H54 (cell line): ENCODE measurements at regions not wholly inside any gene's neighbourhood (a gene's known extent, or its start where the extent isn't known, plus 50 kb on each side); places are given as distances from the start of the nearest gene placed in this dataset.

Experiments used
- DNase-seq: peaks from one replicate; pipeline ENCODE4 v3.0.0; 2011; ENCODE audit warnings: low spot score, mixed read lengths; ENCODE audit not compliant: insufficient read length
- FAIRE-seq: peaks from 3 replicates; lab custom pipeline; 2011; peaks lifted over from hg19 to GRCh38; lab: Jason Lieb, UNC
- POLR2A ChIP-seq: IDR thresholded peaks from 2 replicates; pipeline ENCODE4 v1.6.1; 2011; ENCODE audit warnings: low read depth, mild to moderate bottlenecking, low read length

DNA sequence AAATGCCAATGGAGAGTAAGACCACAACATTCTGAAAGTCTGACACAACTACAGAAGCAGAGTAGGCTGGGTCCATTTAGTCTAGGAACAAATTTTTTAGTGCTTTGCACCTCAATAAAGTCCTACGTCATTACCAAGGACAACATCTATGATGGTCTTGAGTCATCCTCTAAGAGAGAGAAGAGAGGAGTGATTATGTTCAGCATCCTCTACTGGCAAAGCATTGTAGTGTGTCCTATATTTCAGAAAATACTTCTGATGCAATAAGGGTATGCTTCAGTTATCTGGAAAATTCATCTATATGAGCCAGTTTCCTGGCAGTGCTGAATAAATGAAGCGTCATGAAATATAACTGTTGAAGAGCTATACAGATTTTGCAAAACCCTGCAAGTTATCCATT lies 95.6 kb downstream of the P2RY1 start:
- DNase-seq: no peak
- TF ChIP-seq POLR2A: no peak
- FAIRE-seq: no peak

DNA sequence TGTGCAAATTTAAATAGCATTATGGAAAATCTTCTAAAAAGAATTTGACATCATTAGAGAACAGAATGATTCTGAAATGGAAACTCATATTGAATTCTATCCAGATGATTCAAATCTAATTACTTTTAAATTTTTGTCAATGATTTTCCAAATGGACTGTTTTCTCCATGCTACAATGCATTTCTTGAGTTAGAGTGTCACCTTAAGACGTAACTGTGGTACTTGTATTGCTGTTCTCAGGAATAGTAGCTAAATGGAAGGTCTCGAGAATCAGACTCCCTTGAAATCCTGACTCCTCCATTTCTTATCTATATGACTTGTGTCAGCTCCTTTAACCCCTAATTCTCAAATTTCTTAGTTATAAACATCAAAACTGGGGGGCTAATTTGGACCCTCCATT lies 102.3 kb downstream of the P2RY1 start:
- FAIRE-seq (no peak), DNase-seq (no peak)
- TF ChIP-seq POLR2A: no peak

DNA sequence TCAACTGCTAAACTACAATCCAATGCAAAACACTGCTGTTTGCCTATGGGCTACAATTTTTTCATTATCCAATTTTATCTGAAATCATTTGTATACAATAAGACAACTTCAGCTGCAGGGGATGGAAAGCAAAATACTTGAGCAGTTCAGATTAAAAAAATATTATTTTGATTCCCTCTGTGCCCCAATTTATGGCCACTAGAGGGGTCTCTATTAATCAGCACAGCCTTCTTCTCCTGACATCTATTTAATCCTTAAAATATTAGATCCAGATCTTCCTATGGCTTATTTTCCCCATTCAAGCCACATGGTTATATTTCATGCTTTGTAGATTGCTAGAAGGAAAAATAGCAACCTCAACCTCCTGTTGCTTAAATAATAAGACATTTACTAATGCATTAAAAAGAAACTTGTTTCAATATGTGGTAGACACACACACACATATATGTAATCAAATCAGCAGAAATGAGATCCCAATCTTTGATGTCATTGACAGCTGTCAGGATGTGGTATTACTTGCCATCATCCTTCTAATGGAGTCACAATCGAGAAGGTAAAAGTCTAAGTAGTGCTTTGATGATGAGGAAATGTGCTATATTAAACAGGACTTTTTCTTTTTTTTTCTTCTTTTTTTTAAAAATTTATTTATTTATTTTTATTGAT lies 104.2 kb downstream of the P2RY1 start:
- TF ChIP-seq POLR2A: no peak
- DNase-seq (no peak), FAIRE-seq (no peak)

DNA sequence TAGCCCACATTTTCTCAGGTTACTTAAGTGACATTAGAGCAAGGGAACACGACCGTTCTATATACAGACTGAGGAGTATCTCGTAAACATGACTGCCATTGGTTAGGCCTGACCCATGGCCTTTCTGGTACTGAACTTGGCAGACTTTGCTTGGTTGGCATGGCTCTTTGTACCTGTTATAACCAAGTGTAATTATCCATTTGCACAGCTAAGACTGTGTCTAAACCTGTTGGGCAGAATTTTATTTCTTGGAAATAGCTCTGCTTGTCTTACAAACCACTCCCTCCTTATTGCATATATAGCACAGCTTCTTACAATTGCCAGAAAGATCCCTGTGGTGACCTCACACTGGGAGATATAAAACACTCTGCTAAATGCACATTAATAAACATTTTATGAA lies 106.9 kb downstream of the P2RY1 start:
- DNase-seq (no peak), FAIRE-seq (no peak)
- no peak for TF ChIP-seq POLR2A

DNA sequence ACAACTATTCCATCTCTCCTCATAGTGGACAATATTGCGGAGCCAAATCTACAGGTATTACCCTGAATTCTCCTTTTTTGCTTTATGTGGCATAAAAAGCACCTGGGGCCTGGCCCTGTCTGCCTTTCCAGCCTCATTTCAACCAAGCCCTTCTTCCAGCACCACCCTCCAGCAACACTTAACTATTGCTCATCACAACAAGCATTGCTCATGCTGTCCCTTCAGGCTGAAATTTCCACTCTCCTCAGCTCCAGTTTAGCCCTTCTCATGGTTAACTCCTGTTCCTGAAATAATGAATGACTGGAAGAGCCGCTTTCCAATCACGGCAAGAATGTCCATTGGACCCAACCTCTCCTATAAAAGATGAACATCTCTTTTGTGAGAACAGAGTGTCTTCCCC lies 107.4 kb downstream of the P2RY1 start:
- TF ChIP-seq POLR2A: no peak
- FAIRE-seq (peak; percentile 67), DNase-seq (no peak)

DNA sequence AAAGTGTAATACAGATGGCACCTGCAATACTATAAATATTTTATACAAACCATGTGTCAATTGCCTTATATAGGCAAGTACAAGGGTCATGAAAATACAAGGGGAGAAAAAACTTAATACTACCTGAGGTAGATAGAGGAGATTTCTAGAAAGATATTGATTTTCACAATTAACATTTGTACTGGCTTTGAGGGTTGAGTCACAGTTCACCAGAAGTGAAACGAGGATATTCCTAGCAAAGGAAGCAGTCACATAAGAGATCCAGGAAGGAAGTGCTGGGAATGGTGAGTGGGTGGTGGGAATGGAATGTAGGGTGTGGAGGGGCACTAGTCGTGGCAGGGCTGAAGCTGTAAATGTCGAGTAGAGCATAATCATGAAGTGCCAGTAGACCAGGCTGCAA lies 108.7 kb downstream of the P2RY1 start:
- no peak for FAIRE-seq

DNA sequence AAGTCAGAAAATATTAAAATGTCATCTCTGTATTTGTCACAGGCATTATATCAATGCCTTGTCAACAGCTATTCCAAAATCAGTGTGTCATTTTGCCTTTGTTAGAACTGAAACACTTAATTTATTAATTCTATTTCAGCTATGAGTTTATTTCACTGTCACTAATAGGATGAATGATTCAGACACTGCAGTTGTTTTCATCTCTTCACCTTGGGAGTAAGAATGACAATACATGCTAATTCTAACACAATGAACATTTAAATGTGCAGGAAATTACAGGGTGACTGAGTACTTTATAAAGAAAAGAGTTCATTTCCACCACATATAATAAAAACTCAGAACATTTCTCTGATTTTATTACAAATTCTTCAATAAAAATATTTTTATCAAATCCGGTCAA lies 109.7 kb downstream of the P2RY1 start:
- TF ChIP-seq POLR2A: no peak
- no peak for FAIRE-seq
- DNase-seq: no peak

More for the DNA sequence above, 108.7 kb downstream of the P2RY1 start:
- no peak for TF ChIP-seq POLR2A
- DNase-seq: no peak

DNA sequence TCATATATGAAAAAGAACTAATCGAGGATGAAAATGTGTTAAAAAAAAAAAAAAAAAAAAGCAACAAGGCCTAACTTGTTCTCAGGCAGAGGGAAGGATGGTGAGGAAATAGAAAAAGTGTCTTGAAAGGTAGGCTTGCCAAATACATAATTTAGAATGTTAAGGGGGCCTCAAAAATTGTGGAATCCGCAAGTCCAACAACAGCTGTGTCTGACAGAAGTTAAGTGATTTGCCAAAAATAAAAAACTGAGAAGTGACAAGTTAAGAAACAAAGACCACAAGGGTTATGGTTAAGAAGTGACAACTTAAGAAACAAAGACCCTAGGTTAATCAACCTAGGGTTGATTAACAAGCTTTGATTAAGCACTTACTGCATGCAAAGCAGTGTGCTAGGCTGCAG lies 110.6 kb downstream of the P2RY1 start:
- no peak for TF ChIP-seq POLR2A
- FAIRE-seq (no peak), DNase-seq (no peak)

DNA sequence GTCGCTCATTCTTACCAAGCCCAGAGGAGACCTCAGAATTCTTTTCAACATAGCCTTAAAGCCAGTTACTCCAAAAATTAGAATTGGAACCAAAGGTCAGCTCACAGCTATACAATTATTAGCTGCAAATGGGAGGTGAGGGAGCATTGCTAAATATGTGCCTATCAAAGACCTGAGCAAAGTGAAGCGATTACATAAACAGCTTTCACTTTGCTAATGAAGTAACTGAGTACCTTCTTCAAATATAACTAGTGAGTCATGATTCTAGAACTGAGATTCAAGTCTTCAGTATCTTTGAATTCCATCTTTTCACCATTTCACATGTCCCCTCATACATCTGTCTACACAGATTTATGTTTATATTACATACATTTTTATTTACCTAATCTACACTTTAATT lies 122.6 kb downstream of the P2RY1 start:
- DNase-seq (no peak), FAIRE-seq (no peak)
- TF ChIP-seq POLR2A: no peak

DNA sequence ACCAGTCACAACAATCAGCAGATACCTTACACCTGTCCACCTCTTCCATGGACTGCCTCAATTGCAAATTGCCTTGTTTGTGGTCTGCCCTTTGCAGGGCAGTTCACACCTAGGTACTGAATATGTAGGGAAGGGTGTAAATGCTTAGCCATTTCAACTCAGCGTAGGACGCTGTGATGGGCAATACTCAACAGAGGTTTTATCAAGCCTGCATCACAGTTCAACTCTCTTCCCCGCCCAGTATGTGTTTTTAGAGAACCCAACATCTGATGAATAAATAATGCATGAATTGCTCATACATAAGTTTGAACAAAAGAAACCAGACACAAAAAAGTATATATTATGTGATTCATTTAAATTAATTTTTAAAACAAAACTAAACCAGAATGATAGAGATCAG lies 124.4 kb downstream of the P2RY1 start:
- DNase-seq (no peak), FAIRE-seq (no peak)
- TF ChIP-seq POLR2A: no peak

DNA sequence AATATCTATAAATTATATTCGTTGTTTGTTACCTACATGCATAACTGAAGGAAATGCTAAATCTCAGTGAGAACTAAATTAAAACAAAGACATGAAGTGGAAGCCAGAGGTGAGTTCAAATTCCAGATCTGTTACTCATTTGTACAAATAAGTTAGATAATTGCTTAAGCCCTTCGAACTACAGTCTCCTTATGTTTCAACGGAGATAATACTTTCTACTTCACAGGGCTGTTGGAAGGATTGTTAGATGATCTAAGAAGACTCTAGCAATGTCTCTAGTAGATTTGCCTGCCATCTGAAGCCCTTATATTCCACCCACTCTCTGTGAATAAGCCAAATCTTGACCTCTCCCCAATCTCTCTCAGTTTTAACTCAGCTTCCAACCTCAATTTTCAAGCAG lies 125.8 kb downstream of the P2RY1 start:
- no peak for TF ChIP-seq POLR2A
- DNase-seq (no peak), FAIRE-seq (no peak)

DNA sequence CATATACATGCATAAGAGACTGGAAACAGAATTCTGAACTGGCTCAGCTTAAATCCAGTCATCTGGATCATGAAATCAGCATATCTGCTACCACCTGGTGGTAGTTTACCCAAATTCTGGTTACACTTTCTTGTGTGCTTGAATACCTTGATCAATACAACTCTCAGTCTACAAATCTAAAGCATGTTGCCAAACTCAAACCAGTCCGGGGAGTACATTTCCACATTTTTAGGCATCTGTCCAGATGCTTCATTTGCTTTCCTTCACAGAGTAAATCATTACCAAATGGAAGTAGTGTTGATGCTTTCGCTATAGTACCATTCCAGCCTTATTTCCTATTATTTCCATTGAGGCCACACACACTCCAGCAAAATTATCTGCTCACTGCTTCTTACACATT lies 126.4 kb downstream of the P2RY1 start:
- TF ChIP-seq POLR2A: no peak
- FAIRE-seq (peak; percentile 73), DNase-seq (no peak)

DNA sequence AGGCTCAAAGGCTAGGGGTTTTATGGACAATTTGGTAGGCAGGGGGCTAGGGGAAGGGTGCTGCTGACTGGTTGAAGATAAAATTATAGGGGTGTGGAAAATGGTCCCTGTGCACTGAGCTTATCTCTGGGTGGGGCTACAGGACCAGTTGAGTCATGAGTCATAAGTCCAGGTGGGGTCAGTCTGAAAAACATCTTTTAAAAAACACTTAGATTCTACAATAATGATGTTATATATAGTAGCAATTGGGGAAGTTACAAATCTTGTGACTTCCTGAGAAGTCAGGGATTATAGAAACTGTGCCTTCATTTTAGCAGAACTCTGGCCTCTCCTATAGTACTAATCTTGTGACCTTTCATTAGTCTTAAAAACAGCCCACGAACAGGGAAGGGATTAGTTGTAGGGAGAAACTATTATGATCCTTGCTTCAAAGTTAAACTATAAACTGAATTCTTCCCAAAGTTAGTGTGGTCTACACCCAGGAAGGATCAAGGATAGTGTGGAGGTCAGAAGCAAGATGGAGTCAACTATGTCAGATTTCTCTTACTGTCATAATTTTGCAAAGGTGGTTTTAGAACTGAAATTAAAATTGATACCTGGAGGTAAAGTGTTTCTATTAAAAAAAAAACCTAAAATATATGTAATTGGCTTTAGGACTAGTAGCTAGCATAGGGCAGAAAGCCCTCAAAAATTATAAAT lies 130.1 kb downstream of the P2RY1 start:
- FAIRE-seq (no peak), DNase-seq (no peak)
- TF ChIP-seq POLR2A: no peak

DNA sequence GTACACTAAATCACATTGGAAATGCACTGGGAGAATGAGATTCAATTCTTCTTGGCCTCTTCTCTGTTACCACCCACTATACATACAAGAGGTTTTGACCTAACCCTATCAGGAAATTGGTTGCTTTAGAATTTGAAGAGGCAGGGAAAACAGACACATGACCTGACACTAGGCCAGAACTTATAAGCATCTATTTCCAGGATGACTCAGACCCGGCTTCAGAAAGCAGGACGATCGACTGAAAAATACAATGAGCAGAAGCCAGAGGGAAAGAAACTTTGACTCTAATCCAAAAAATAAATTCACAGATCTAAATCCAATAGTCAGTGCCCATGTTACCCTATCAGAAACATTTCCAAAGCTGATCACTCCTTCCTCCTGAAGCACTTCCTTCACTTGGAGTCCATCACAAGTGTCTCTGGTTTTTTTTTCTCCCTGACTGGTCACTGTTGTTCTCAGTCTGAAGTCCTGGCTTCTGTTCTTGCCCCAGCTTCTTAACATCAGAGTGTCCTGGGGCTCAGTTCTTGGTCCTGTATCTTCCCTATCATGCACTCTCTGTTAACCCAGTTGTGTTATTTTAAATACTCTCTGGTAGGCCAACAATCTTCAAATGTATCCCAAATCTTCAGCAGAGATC lies 133.6 kb downstream of the P2RY1 start:
- peak; percentile 93 for FAIRE-seq
- TF ChIP-seq POLR2A: no peak
- no peak for DNase-seq
